ENCODE measurements at regions not wholly inside any gene's neighbourhood (a gene's known extent, or its start where the extent isn't known, plus 50 kb on each side); places are given as distances from the start of the nearest gene placed in this dataset.
"Not testable (repeated sequence)": the region's sequence is repeated elsewhere in the genome, so short reads cannot be mapped to it uniquely, and the experiment has no call there.

DNA sequence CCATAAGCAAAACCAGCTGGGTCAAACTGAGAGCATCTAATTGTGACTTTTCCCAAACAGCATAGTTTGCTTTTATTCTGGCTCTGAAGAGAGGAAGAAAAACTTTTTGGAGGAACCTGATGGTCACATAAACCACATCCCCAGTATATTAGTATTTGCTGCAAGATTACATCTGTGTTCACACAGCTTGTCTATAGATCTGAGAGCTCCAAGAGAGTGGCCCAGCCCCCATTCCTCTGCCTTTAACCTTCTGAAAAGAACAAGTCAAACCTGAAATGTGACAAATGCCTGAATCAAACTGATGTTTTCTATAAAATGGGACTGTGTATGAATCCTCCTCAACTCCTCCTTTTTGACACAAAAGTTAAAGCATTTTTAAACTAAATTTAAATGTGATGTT is 435.2 kb downstream of the ZNF479 start:
- not testable (repeated sequence) for H3K36me3 ChIP-seq, H3K4me1 ChIP-seq, H3K4me3 ChIP-seq, DNase-seq, H3K27me3 ChIP-seq, H3K9me3 ChIP-seq, H3K27ac ChIP-seq

DNA sequence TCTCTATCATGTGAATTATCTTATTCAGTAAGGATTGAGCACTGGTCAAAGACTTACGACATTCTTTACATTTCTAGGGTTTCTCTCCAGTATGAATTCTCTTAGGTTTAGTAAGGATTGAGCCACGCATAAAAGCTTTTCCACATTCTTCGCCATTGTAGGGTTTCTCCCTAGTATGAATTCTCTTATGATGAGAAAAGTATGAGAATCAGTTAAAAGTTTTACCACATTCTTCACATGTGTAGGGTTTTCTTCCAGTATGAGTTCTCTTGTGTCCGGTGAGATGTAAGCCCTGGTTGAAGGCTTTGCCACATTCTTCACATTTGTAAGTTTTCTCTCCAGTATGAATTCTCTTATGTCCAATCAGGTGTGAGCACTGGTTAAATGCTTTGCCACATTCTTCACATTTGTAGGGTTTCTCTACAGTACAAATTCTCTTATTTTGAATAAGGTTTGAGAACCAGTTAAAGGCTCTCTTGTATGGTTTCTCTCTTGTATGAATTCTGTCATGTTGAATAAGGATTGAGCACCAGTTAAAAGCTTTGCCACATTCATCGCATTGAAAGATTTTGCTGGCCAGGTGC is 445.9 kb downstream of the ZNF479 start:
- no peak for TF ChIP-seq POLR2A (IDR thresholded peaks at IDR 0.05)
- TF ChIP-seq, protein P1, sequence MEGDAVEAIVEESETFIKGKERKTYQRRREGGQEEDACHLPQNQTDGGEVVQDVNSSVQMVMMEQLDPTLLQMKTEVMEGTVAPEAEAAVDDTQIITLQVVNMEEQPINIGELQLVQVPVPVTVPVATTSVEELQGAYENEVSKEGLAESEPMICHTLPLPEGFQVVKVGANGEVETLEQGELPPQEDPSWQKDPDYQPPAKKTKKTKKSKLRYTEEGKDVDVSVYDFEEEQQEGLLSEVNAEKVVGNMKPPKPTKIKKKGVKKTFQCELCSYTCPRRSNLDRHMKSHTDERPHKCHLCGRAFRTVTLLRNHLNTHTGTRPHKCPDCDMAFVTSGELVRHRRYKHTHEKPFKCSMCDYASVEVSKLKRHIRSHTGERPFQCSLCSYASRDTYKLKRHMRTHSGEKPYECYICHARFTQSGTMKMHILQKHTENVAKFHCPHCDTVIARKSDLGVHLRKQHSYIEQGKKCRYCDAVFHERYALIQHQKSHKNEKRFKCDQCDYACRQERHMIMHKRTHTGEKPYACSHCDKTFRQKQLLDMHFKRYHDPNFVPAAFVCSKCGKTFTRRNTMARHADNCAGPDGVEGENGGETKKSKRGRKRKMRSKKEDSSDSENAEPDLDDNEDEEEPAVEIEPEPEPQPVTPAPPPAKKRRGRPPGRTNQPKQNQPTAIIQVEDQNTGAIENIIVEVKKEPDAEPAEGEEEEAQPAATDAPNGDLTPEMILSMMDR (IDR thresholded peaks at IDR 0.05), result no peak
- Histone ChIP-seq H3K27me3 (no peaks in the 10 kb centered on the region), H3K36me3 (no peaks in the 10 kb centered on the region), H3K9me3 (peaks cover 0 to 43% (median 5%) of the 10 kb centered on the region in 4 donors), H3K4me1 (no peaks in the 10 kb centered on the region), H3K27ac (no peak overlapping the region), H3K4me3 (no peak overlapping the region)
- no peak for DNase-seq

DNA sequence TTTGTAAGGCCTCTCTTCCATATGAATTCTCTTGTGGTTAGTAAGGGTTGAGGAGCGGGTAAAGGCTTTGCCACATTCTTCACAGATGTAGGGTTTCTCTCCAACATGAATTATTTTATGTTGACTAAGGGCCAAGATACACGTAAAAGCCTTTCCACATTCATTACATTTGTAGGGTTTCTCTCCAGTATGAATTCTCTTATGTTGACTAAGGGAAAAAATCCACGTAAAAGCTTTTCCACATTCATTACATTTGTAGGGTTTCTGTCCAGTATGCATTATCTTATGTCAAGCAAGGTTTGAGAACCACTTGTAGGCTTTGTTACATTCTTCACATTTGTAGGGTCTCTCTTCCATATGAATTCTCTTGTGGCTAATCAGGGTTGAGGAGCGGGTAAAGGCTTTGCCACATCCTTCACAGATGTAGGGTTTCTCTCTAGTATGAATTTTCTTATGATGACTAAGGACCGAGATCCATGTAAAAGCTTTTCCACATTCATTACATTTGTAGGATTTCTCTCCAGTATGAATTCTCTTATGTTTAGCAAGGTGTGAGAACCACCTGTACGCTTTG is 493.0 kb downstream of the ZNF479 start:
- Histone ChIP-seq H3K9me3 (peaks cover 0 to 52% (median 4%) of the 10 kb centered on the region in 4 donors), H3K27ac (no peak overlapping the region), H3K4me3 (no peak overlapping the region), H3K4me1 (no peaks in the 10 kb centered on the region), H3K36me3 (no peaks in the 10 kb centered on the region), H3K27me3 (no peaks in the 10 kb centered on the region)
- no peak for DNase-seq
- TF ChIP-seq, protein P1 (IDR thresholded peaks at IDR 0.05), result no peak
- no peak for TF ChIP-seq POLR2A (IDR thresholded peaks at IDR 0.05)

DNA sequence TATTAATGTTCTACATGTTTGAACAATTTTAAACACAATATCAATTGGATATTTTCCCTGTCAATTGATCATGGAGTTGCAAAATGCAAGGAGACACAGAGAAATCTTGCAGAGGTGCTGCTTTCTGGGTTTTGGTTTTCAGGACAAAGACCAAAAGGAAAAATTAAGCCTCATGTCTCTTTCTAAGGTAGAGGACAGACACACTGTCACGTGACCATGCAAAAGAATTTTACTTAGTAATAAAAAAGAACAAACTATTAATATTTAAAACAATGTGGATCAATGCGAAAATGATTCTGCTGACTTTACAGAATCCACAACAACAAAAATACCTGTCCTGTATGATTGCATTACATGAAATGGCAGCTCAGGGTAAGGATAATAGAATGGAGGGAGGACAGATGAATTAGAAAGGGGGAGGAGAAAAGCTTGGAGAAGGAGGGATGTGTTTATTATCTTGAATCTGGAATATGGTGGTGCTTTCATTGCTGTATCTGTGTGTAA is 493.7 kb upstream of the NUPR2 start:
- Histone ChIP-seq H3K27me3 (no peaks in the 10 kb centered on the region), H3K4me1 (no peaks in the 10 kb centered on the region), H3K27ac (no peak overlapping the region), H3K4me3 (no peak overlapping the region), H3K9me3 (no peaks in the 10 kb centered on the region), H3K36me3 (no peaks in the 10 kb centered on the region)
- no peak for DNase-seq
- TF ChIP-seq, protein P1 (IDR thresholded peaks at IDR 0.05), result no peak
- TF ChIP-seq POLR2A (IDR thresholded peaks at IDR 0.05), result no peak

DNA sequence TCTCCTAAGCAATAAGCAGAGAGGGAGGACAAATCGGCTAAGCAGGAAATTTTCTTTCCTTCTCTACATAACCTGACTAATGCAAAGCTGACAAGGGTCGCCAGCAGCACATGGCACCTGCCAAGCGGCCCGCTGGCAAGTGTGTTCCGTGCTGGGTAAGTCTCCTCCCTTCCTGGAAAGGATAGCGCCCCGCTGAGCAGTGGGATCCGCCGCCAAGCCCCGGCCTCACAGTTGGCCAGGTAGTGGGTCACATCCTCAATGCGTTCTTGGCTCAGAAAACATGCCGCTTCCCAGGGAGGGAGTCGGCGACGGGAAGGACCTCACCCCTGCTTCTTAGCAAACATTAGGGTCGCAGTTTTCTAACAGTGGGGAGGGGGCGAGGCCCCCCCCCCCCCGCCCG is 488.9 kb upstream of the NUPR2 start:
- no peak for DNase-seq
- H3K36me3 ChIP-seq, result no peaks in the 10 kb centered on the region
- H3K27ac ChIP-seq, result no peak overlapping the region
- H3K4me3 ChIP-seq, result no peak overlapping the region
- H3K27me3 ChIP-seq, result no peaks in the 10 kb centered on the region
- TF ChIP-seq, protein P1 (IDR thresholded peaks at IDR 0.05), result no peak
- no peak for TF ChIP-seq POLR2A (IDR thresholded peaks at IDR 0.05)
- peaks cover 0 to 3% (median 0%) of the 10 kb centered on the region in 4 donors for H3K9me3 ChIP-seq
- no peaks in the 10 kb centered on the region for H3K4me1 ChIP-seq

DNA sequence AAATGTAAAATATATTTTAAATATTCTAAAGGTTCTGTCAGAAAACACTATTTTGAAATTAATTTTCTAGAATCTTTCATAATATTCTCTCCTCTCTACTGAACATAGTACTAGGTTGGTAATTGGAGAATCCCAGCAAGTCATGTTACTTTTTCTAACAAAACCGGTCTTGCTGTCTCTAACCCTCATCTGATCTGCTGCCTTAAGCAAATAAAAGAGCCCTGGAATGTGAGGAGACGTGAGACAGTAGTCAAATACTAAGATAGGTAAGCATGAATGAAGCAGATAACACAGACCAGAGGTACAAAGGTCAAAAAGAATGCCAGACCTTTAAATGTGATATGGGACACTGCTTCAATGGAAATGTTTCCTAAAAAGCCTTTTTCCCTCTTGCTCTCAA is 462.4 kb upstream of the NUPR2 start:
- TF ChIP-seq, protein P1 (IDR thresholded peaks at IDR 0.05), result no peak
- TF ChIP-seq POLR2A (IDR thresholded peaks at IDR 0.05), result no peak
- peaks cover 0 to 10% (median 0%) of the 10 kb centered on the region in 4 donors for H3K9me3 ChIP-seq
- DNase-seq, result no peak

More for the DNA sequence above, 462.4 kb upstream of the NUPR2 start:
- Histone ChIP-seq H3K36me3 (no peaks in the 10 kb centered on the region), H3K4me3 (no peak overlapping the region), H3K27ac (no peak overlapping the region), H3K4me1 (no peaks in the 10 kb centered on the region), H3K27me3 (no peaks in the 10 kb centered on the region)

Measured in Peyer's patch (tissue), 4 donors.